HepG2 (cell line): ENCODE measurements at regions not wholly inside any gene's neighbourhood (a gene's known extent, or its start where the extent isn't known, plus 50 kb on each side); places are given as distances from the start of the nearest gene placed in this dataset.
A peak's percentile ranks its signal among the peaks of the same experiment; 100 is the strongest.

ENCODE experiments used
- CSRNP1 ChIP-seq: sonication (generic); formaldehyde crosslinking; IDR thresholded peaks from 2 replicates; pipeline ENCODE4 v1.8.1; 2023; ENCODE audit warnings: mild to moderate bottlenecking, missing genetic modification reagents
- E2F1 ChIP-seq: sonication (generic); formaldehyde crosslinking; IDR thresholded peaks from 2 replicates; pipeline ENCODE4 v1.5.0; 2020; ENCODE audit warnings: missing genetic modification reagents
- HOMEZ ChIP-seq: IDR thresholded peaks from 2 replicates; pipeline ENCODE4 v1.6.1; 2016; ENCODE audit warnings: low read depth
- HOXA7 ChIP-seq: sonication (generic); formaldehyde crosslinking; IDR thresholded peaks from 2 replicates; pipeline ENCODE4 v1.8.1; 2022; ENCODE audit warnings: mild to moderate bottlenecking, missing genetic modification reagents, moderate library complexity
- MED13 ChIP-seq: sonication (generic); formaldehyde crosslinking; IDR thresholded peaks from 2 replicates; pipeline ENCODE4 v1.5.0; 2020; ENCODE audit warnings: missing genetic modification reagents
- MYC ChIP-seq: sonication (generic); formaldehyde crosslinking; IDR thresholded peaks from 2 replicates; pipeline ENCODE4 v1.9.0; 2021; ENCODE audit warnings: missing genetic modification reagents, borderline replicate concordance
- NCOA5 ChIP-seq: sonication (generic); formaldehyde crosslinking; IDR thresholded peaks from 2 replicates; pipeline ENCODE4 v1.4.0; 2020; ENCODE audit warnings: missing genetic modification reagents
- PAXIP1 ChIP-seq: sonication (generic); formaldehyde crosslinking; conservative IDR thresholded peaks from 2 replicates; pipeline ENCODE4 v1.4.0; 2020; ENCODE audit warnings: mild to moderate bottlenecking, missing genetic modification reagents, moderate library complexity
- PBX2 ChIP-seq: IDR thresholded peaks from 2 replicates; pipeline ENCODE4 v1.6.1; 2016; ENCODE audit warnings: control low read depth
- PCBP2 ChIP-seq: fragments of 200-400 bp; formaldehyde crosslinking; optimal IDR thresholded peaks from 2 replicates; pipeline ENCODE3; 2018; ENCODE audit warnings: low read length, low read depth; ENCODE audit not compliant: poor library complexity, severe bottlenecking
- PITX1 ChIP-seq: sonication (generic); formaldehyde crosslinking; IDR thresholded peaks from 2 replicates; pipeline ENCODE4 v1.5.1; 2020; ENCODE audit warnings: mild to moderate bottlenecking, missing genetic modification reagents
- SIX1 ChIP-seq: sonication (generic); formaldehyde crosslinking; IDR thresholded peaks from 2 replicates; pipeline ENCODE4 v1.4.0; 2020; ENCODE audit warnings: missing genetic modification reagents, borderline replicate concordance
- SP2 ChIP-seq: sonication (generic); formaldehyde crosslinking; IDR thresholded peaks from 2 replicates; pipeline ENCODE4 v1.5.1; 2020; ENCODE audit warnings: mild to moderate bottlenecking, missing genetic modification reagents
- ZNF224 ChIP-seq: sonication (generic); formaldehyde crosslinking; IDR thresholded peaks from 2 replicates; pipeline ENCODE4 v1.5.0; 2020; ENCODE audit warnings: mild to moderate bottlenecking, missing genetic modification reagents
- ZNF225 ChIP-seq: sonication (generic); formaldehyde crosslinking; IDR thresholded peaks from 2 replicates; pipeline ENCODE4 v1.4.0; 2020; ENCODE audit warnings: mild to moderate bottlenecking, missing genetic modification reagents
- ZNF256 ChIP-seq: sonication (generic); formaldehyde crosslinking; conservative IDR thresholded peaks from 2 replicates; pipeline ENCODE4 v1.4.0; 2020; ENCODE audit warnings: missing genetic modification reagents
- ZNF337 ChIP-seq: sonication (generic); formaldehyde crosslinking; IDR thresholded peaks from 2 replicates; pipeline ENCODE4 v1.5.1; 2020; ENCODE audit warnings: missing genetic modification reagents, low read depth, mild to moderate bottlenecking, borderline replicate concordance
- ZNF367 ChIP-seq: sonication (generic); formaldehyde crosslinking; IDR thresholded peaks from 2 replicates; pipeline ENCODE4 v1.4.0; 2020; ENCODE audit warnings: missing genetic modification reagents, borderline replicate concordance
- ZNF703 ChIP-seq: sonication (generic); formaldehyde crosslinking; IDR thresholded peaks from 2 replicates; pipeline ENCODE4 v1.5.1; 2020; ENCODE audit warnings: missing genetic modification reagents, mild to moderate bottlenecking, moderate library complexity, borderline replicate concordance
- ZNF75D ChIP-seq: sonication (generic); formaldehyde crosslinking; IDR thresholded peaks from 2 replicates; pipeline ENCODE4 v1.8.1; 2023; ENCODE audit warnings: missing genetic modification reagents, mild to moderate bottlenecking, borderline replicate concordance
- ZSCAN30 ChIP-seq: sonication (generic); formaldehyde crosslinking; IDR thresholded peaks from 2 replicates; pipeline ENCODE4 v1.5.0; 2020; ENCODE audit warnings: mild to moderate bottlenecking, missing genetic modification reagents

- TF ChIP-seq ZNF225 (no peak), PAXIP1 (peak; percentile 57), ZNF224 (CRISPR knock-in tag) (no peak), HOXA7 (CRISPR knock-in tag) (no peak), ZNF75D (CRISPR knock-in tag) (no peak), MED13 (CRISPR knock-in tag) (no peak), ZNF337 (CRISPR knock-in tag) (no peak), PBX2 (no peak), ZSCAN30 (CRISPR knock-in tag) (no peak), PITX1 (0 out of 2 replicates have a peak, but pooled peaks have one; percentile 26), MYC (peak; percentile 74), ZNF367 (CRISPR knock-in tag) (no peak), PCBP2 (no peak), NCOA5 (CRISPR knock-in tag) (no peak), HOMEZ (CRISPR knock-in tag) (no peak), CSRNP1 (CRISPR knock-in tag) (peak; percentile 77; the same call in 1 of the 2 replicates), ZNF703 (CRISPR knock-in tag) (no peak; the same call in 1 of the 2 replicates), ZNF256 (CRISPR knock-in tag) (0 out of 2 replicates have a peak, but pooled peaks have one; percentile 36), SIX1 (CRISPR knock-in tag) (no peak), E2F1 (peak; percentile 49; the same call in 1 of the 2 replicates), SP2 (CRISPR knock-in tag) (no peak; the same call in 1 of the 2 replicates)
These were observed 56.2 kb upstream of the RASAL2 start (continued) for GRCh38 chr1:178037510-178038253.
